ENCODE measurements at regions not wholly inside any gene's neighbourhood (a gene's known extent, or its start where the extent isn't known, plus 50 kb on each side); places are given as distances from the start of the nearest gene placed in this dataset.
"Not testable (repeated sequence)": the region's sequence is repeated elsewhere in the genome, so short reads cannot be mapped to it uniquely, and the experiment has no call there.

DNA sequence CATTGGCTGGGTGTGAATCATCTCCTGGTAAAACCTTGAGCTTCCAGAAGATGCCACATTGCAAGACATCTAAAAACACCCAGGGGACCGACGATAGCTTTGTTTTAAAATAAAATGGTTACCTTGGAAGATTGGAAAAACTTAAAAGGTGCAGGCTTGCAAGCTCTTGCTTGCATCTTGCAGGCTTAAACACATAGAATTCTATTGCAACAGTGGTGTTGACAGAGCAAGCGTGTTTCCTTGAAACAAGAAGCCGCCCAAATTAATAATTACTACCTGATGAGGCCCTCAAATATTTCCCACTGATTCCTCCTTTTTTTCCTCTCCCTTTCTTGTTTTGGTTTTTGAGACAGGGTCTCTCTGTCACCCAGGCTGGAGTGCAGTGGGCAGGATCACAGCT lies 137.1 kb upstream of the BASP1 start:
- no peak for DNase-seq (ENCODE audit: low spot score)
- TF ChIP-seq, protein P1, sequence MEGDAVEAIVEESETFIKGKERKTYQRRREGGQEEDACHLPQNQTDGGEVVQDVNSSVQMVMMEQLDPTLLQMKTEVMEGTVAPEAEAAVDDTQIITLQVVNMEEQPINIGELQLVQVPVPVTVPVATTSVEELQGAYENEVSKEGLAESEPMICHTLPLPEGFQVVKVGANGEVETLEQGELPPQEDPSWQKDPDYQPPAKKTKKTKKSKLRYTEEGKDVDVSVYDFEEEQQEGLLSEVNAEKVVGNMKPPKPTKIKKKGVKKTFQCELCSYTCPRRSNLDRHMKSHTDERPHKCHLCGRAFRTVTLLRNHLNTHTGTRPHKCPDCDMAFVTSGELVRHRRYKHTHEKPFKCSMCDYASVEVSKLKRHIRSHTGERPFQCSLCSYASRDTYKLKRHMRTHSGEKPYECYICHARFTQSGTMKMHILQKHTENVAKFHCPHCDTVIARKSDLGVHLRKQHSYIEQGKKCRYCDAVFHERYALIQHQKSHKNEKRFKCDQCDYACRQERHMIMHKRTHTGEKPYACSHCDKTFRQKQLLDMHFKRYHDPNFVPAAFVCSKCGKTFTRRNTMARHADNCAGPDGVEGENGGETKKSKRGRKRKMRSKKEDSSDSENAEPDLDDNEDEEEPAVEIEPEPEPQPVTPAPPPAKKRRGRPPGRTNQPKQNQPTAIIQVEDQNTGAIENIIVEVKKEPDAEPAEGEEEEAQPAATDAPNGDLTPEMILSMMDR (IDR thresholded peaks at IDR 0.05; ENCODE audit: borderline replicate concordance, control extremely low read depth, extremely low read depth, insufficient read depth, missing control alignments) = no peak
- in situ Hi-C loops (cut with MboI; ENCODE audit: low sequenced_read_pairs, unreplicated experiment) = no loop called here

DNA sequence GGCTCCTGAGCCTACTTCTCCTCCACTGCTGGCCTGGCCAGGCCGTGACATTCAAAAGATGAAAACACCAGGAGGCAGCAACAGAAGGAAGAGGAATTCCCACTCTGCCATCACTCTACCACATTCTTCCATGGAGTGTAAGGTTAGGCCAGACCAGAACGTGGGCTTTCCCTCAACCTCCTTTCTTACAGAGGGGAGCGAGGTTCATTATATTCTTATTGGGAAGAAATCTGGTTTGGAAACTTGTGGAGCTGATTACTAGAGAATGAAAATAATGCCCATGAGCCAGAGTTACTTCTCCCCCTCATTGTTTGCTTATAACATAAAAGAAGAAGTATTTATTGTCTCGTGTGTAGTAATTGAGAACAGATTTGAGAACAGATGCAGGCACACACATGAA lies 136.3 kb upstream of the BASP1 start:
- TF ChIP-seq, protein P1 (IDR thresholded peaks at IDR 0.05; ENCODE audit: borderline replicate concordance, control extremely low read depth, extremely low read depth, insufficient read depth, missing control alignments) = no peak
- in situ Hi-C loops (cut with MboI; ENCODE audit: low sequenced_read_pairs, unreplicated experiment) = no loop called here
- DNase-seq (ENCODE audit: low spot score) = no peak

DNA sequence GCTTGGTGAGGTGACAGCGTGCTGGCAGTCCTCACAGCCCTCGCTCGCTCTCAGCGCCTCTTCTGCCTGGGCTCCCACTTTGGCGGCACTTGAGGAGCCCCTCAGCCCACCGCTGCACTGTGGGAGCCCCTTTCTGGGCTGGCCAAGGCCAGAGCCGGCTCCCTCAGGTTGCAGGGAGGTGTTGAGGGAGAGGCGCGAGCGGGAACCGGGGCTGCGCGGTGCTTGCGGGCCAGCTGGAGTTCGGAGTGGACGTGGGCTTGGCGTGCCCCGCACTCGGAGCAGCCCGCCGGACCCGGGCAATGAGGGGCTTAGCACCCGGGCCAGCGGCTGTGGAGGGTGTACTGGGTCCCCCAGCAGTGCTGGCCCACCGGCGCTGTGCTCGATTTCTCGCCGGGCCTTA lies 134.2 kb upstream of the BASP1 start:
- DNase-seq (ENCODE audit: low spot score); in situ Hi-C loops (cut with MboI; ENCODE audit: low sequenced_read_pairs, unreplicated experiment): not testable (repeated sequence)

DNA sequence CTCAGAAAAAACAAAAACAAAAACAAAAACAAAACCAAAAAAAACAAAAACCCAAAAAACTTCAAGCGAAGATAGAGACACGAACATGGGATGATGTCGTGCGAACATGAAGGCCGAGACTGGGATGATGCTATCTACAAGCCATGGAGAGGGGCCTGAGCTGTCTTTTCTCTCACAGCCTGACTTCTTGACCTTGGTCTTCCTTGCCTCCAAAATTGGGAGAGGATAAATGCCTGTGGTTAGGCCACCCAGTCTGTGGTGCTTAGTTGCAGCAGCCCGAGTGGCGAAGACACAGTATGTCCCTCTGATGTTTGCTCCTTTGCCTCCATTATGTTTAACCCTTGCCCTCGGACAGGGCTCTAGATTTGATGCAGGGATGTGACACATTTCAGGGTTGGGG lies 130.4 kb upstream of the BASP1 start:
- in situ Hi-C loops (cut with MboI; ENCODE audit: low sequenced_read_pairs, unreplicated experiment) = no loop called here
- TF ChIP-seq, protein P1 (IDR thresholded peaks at IDR 0.05; ENCODE audit: borderline replicate concordance, control extremely low read depth, extremely low read depth, insufficient read depth, missing control alignments) = no peak
- no peak for DNase-seq (ENCODE audit: low spot score)

DNA sequence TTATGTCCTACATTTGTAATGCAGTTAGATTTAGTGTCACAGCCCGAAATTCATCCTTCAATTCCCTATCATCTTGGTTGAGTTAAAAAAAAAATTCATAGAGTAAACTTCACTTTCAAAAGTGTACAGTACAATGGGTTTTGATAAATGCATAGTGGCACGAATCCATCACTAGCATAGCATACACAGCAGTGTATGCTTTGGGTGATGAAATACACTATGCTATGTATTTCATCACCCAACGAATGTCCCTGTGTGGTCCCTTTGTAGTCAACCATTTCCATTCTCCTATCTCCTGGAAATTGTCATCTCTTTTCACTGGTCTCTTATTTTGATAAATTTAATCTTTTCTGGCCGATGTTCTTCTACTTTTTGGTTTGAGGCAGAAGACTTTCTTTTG lies 129.4 kb upstream of the BASP1 start:
- TF ChIP-seq, protein P1 (IDR thresholded peaks at IDR 0.05; ENCODE audit: borderline replicate concordance, control extremely low read depth, extremely low read depth, insufficient read depth, missing control alignments) = no peak
- no peak for DNase-seq (ENCODE audit: low spot score)
- in situ Hi-C loops (cut with MboI; ENCODE audit: low sequenced_read_pairs, unreplicated experiment) = no loop called here

DNA sequence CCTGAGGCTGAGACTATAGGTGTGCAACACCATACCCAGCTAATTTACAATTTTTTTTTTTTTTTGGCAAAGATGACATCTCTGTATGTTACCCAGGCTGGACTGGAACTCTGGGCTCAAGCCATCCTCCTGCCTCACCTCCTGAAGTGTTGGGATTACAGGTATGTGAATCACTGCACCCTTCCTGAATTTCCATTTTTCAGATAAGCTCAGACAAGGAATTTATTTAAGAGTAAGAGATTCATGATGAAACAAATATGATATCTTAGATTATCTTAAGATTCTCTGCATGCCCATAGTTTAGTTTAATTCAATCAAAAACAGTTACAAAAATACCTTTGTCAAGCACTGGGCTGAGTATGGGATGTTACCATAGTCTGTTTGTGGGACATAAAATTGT lies 128.4 kb upstream of the BASP1 start:
- TF ChIP-seq, protein P1 (IDR thresholded peaks at IDR 0.05; ENCODE audit: borderline replicate concordance, control extremely low read depth, extremely low read depth, insufficient read depth, missing control alignments) = no peak
- in situ Hi-C loops (cut with MboI; ENCODE audit: low sequenced_read_pairs, unreplicated experiment) = no loop called here
- DNase-seq (ENCODE audit: low spot score) = no peak

DNA sequence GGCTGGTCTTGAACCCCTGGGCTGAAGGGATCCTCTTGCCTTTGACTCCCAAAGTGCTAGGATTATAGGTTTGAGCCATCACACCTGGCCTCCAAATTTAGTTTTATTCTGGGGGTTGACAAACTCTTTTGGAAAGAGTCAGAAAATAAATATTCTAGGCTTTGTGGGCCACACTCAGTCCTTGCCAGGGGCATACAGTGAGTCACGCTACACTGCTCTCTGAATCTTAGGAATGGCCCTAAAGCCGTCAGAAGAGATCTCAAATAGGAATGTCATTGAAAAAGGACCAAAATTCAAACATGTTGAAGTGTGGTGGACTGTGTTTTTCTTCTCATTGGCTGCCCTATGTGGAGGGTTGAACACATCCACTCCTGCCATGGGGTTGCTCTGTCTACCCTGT lies 127.7 kb upstream of the BASP1 start:
- TF ChIP-seq, protein P1 (IDR thresholded peaks at IDR 0.05; ENCODE audit: borderline replicate concordance, control extremely low read depth, extremely low read depth, insufficient read depth, missing control alignments) = no peak
- in situ Hi-C loops (cut with MboI; ENCODE audit: low sequenced_read_pairs, unreplicated experiment) = no loop called here
- DNase-seq (ENCODE audit: low spot score) = no peak
